T-helper 17 cell (primary cell): ENCODE measurements at regions not wholly inside any gene's neighbourhood (a gene's known extent, or its start where the extent isn't known, plus 50 kb on each side); places are given as distances from the start of the nearest gene placed in this dataset.

Experiments used
- ATAC-seq: fragments of 150-1000 bp; cut with Tn5 transposase; 2 replicates; pipeline ENCODE4 v1.10.0; 2021; ENCODE audit warnings: mild to moderate bottlenecking, moderate library complexity
- DNase-seq, 3 donors: peaks; one replicate each; pipeline versions ENCODE4 v3.0.0 to v3.0.0-alpha.2; 2020 to 2021
- H3K9me3 ChIP-seq: one replicate; pipeline ENCODE4 v1.7.0; 2013; ENCODE audit warnings: low read length, mild to moderate bottlenecking; ENCODE audit not compliant: control insufficient read depth, poor library complexity, severe bottlenecking
- H3K27ac Mint-ChIP-seq: one replicate; pipeline ENCODE4 v1.8.0; 2022; ENCODE audit warnings: mild to moderate bottlenecking, moderate library complexity, mixed read lengths
- H3K27me3 Mint-ChIP-seq: one replicate; pipeline ENCODE4 v1.8.0; 2022; ENCODE audit warnings: mixed read lengths
- H3K36me3 Mint-ChIP-seq: one replicate; pipeline ENCODE4 v1.8.0; 2022; ENCODE audit warnings: low read depth, mixed read lengths
- H3K4me1 Mint-ChIP-seq: one replicate; pipeline ENCODE4 v1.8.0; 2022; ENCODE audit warnings: mild to moderate bottlenecking, mixed read lengths
- H3K4me3 Mint-ChIP-seq: one replicate; pipeline ENCODE4 v1.8.0; 2022; ENCODE audit warnings: mild to moderate bottlenecking, moderate library complexity, mixed read lengths

- H3K27me3 Mint-ChIP-seq: peaks cover 49% of the 10 kb centered on the region
- peaks cover 8% of the 10 kb centered on the region for H3K4me1 Mint-ChIP-seq
- no peak overlapping the region for H3K27ac Mint-ChIP-seq
- H3K9me3 ChIP-seq: no peaks in the 10 kb centered on the region
- no peak overlapping the region for H3K4me3 Mint-ChIP-seq
- ATAC-seq (no peak), DNase-seq (no peak)
- peaks cover 16% of the 10 kb centered on the region for H3K36me3 Mint-ChIP-seq
Observed at GRCh38 chr2:37864217-37864616, 60.9 kb upstream of the RMDN2 start.

GRCh38 chr2:37865640-37866039, 59.4 kb upstream of the RMDN2 start:
- Mint-ChIP-seq H3K4me1 (peaks cover 8% of the 10 kb centered on the region), H3K27me3 (peaks cover 49% of the 10 kb centered on the region), H3K27ac (no peak overlapping the region), H3K4me3 (no peak overlapping the region), H3K36me3 (peaks cover 13% of the 10 kb centered on the region)
- ATAC-seq: no peak
- H3K9me3 ChIP-seq: no peaks in the 10 kb centered on the region
- DNase-seq: no peak

GRCh38 chr2:37866171-37866934, 58.7 kb upstream of the RMDN2 start:
- no peaks in the 10 kb centered on the region for H3K9me3 ChIP-seq
- Mint-ChIP-seq H3K27ac (no peak overlapping the region), H3K27me3 (peaks cover 49% of the 10 kb centered on the region), H3K36me3 (peaks cover 13% of the 10 kb centered on the region), H3K4me1 (peaks cover 8% of the 10 kb centered on the region), H3K4me3 (no peak overlapping the region)
- ATAC-seq: no peak
- no peak for DNase-seq

GRCh38 chr2:37867166-37867565, 57.9 kb upstream of the RMDN2 start:
- peaks cover 41% of the 10 kb centered on the region for H3K27me3 Mint-ChIP-seq
- ATAC-seq: no peak
- no peak for DNase-seq

GRCh38 chr2:37868866-37869265, 56.2 kb upstream of the RMDN2 start:
- Mint-ChIP-seq H3K4me3 (no peak overlapping the region), H3K27ac (no peak overlapping the region), H3K4me1 (peaks cover 15% of the 10 kb centered on the region), H3K27me3 (peaks cover 30% of the 10 kb centered on the region), H3K36me3 (peaks cover 7% of the 10 kb centered on the region)
- DNase-seq: no peak
- ATAC-seq: no peak
- H3K9me3 ChIP-seq: no peaks in the 10 kb centered on the region

More at GRCh38 chr2:37867166-37867565, 57.9 kb upstream of the RMDN2 start:
- H3K4me3 Mint-ChIP-seq: no peak overlapping the region
- peaks cover 13% of the 10 kb centered on the region for H3K4me1 Mint-ChIP-seq
- H3K36me3 Mint-ChIP-seq: peaks cover 13% of the 10 kb centered on the region
- no peak overlapping the region for H3K27ac Mint-ChIP-seq
- H3K9me3 ChIP-seq: no peaks in the 10 kb centered on the region

DNA sequence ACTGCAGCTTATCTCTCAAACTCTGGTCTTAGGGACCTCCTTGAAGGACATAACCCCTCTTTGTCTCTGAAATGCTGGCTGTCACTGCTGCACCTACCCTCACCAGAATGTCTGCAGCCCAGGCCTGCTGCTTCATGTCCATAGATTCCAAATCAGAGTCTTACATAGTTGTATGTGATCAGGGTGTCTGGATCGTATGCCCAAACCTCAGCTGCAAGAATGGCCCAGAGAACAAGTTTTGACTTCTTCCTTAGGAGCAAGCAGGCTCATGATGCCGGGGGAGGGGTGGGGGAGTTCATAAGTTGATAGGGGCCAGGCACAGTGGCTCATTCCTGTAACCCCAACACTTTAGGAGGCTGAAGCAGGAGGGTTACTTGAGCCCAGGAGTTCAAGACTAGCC, 55.8 kb upstream of the RMDN2 start:
- Mint-ChIP-seq H3K27ac (no peak overlapping the region), H3K36me3 (peaks cover 6% of the 10 kb centered on the region)

GRCh38 chr2:37869771-37870170, 55.3 kb upstream of the RMDN2 start:
- no peak for DNase-seq
- no peak overlapping the region for H3K27ac Mint-ChIP-seq
- ATAC-seq: no peak
- H3K27me3 Mint-ChIP-seq: peaks cover 33% of the 10 kb centered on the region
- no peak overlapping the region for H3K4me3 Mint-ChIP-seq
- H3K36me3 Mint-ChIP-seq: peaks cover 10% of the 10 kb centered on the region
- H3K9me3 ChIP-seq: no peaks in the 10 kb centered on the region
- H3K4me1 Mint-ChIP-seq: peaks cover 18% of the 10 kb centered on the region

More for the DNA sequence above, 55.8 kb upstream of the RMDN2 start:
- ATAC-seq (no peak), DNase-seq (no peak)
- Mint-ChIP-seq H3K4me3 (no peak overlapping the region), H3K4me1 (peaks cover 15% of the 10 kb centered on the region), H3K27me3 (peaks cover 31% of the 10 kb centered on the region)
- H3K9me3 ChIP-seq: no peaks in the 10 kb centered on the region

DNA sequence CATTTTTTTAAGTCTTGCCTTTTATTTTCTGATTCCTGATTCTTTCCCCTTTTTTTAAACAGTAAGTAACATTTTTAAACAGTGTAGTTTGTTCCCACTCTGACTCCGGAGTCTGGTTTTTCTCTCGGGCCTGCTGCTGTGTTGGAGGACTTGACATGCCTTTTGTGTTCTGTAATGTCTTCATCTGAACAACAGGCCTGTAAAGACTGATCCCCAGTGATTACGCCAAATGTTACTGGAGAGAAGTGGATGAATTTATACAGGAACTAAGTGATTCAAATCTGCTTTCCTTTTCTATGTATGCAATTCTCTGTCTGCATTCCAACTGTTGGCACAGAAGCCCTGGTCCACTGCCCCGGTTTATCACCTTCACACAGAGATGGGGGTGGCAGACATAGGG, 54.3 kb upstream of the RMDN2 start:
- no peak overlapping the region for H3K27ac Mint-ChIP-seq

GRCh38 chr2:37871456-37872191, 53.5 kb upstream of the RMDN2 start:
- ATAC-seq (no peak), DNase-seq (no peak)
- H3K27me3 Mint-ChIP-seq: peaks cover 19% of the 10 kb centered on the region
- H3K36me3 Mint-ChIP-seq: peaks cover 10% of the 10 kb centered on the region
- no peaks in the 10 kb centered on the region for H3K9me3 ChIP-seq
- no peak overlapping the region for H3K4me3 Mint-ChIP-seq
- H3K4me1 Mint-ChIP-seq: peaks cover 20% of the 10 kb centered on the region
- H3K27ac Mint-ChIP-seq: no peak overlapping the region

More for the DNA sequence above, 54.3 kb upstream of the RMDN2 start:
- ATAC-seq (no peak), DNase-seq (no peak)
- no peaks in the 10 kb centered on the region for H3K9me3 ChIP-seq
- Mint-ChIP-seq H3K36me3 (peaks cover 13% of the 10 kb centered on the region), H3K4me3 (no peak overlapping the region), H3K27me3 (peaks cover 27% of the 10 kb centered on the region), H3K4me1 (peaks cover 20% of the 10 kb centered on the region)

- peak overlapping the region; percentile 8 for H3K27ac Mint-ChIP-seq
- DNase-seq (no peak), ATAC-seq (no peak)
- no peaks in the 10 kb centered on the region for H3K9me3 ChIP-seq
- peaks cover 20% of the 10 kb centered on the region for H3K4me1 Mint-ChIP-seq
- H3K4me3 Mint-ChIP-seq: no peak overlapping the region
- peaks cover 18% of the 10 kb centered on the region for H3K27me3 Mint-ChIP-seq
- H3K36me3 Mint-ChIP-seq: peaks cover 10% of the 10 kb centered on the region
Observed at GRCh38 chr2:37872192-37872750, 52.8 kb upstream of the RMDN2 start.

DNA sequence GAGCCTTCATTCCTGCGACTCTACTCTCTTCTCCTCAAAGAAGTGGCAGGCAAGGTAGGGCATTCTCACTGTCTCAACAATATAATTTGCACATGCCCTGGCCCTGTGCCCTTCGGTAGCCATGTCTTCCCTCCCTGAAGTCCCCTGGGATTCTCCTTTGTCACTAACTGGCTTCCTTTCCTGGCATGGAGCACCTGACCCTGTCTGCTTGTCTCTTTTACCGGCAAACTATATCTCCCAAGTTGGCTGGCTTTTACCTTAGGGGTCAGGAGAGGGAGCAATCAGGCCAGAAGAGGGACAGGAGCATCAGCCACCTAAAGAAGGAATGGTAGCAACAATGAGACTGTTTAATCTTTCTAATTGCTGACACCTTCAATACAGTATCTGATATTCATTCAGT, 51.9 kb upstream of the RMDN2 start:
- H3K27ac Mint-ChIP-seq: peak overlapping the region; percentile 8
- peaks cover 10% of the 10 kb centered on the region for H3K36me3 Mint-ChIP-seq
- no peak overlapping the region for H3K4me3 Mint-ChIP-seq
- peaks cover 22% of the 10 kb centered on the region for H3K4me1 Mint-ChIP-seq
- DNase-seq: no peak
- H3K27me3 Mint-ChIP-seq: peaks cover 18% of the 10 kb centered on the region
- H3K9me3 ChIP-seq: no peaks in the 10 kb centered on the region
- ATAC-seq: no peak

- DNase-seq (no peak), ATAC-seq (no peak)
- Mint-ChIP-seq H3K4me1 (peaks cover 20% of the 10 kb centered on the region), H3K27me3 (peaks cover 18% of the 10 kb centered on the region), H3K4me3 (no peak overlapping the region), H3K36me3 (peaks cover 10% of the 10 kb centered on the region), H3K27ac (no peak overlapping the region)
- H3K9me3 ChIP-seq: no peaks in the 10 kb centered on the region
Observed at GRCh38 chr2:37873749-37874330, 51.2 kb upstream of the RMDN2 start.

GRCh38 chr2:37874470-37874869, 50.6 kb upstream of the RMDN2 start:
- H3K9me3 ChIP-seq: no peaks in the 10 kb centered on the region
- Mint-ChIP-seq H3K4me1 (peaks cover 17% of the 10 kb centered on the region), H3K4me3 (no peak overlapping the region), H3K36me3 (peaks cover 8% of the 10 kb centered on the region), H3K27ac (no peak overlapping the region), H3K27me3 (peaks cover 18% of the 10 kb centered on the region)
- ATAC-seq (no peak), DNase-seq (no peak)
